ENCODE measurements at regions not wholly inside any gene's neighbourhood (a gene's known extent, or its start where the extent isn't known, plus 50 kb on each side); places are given as distances from the start of the nearest gene placed in this dataset.

DNA sequence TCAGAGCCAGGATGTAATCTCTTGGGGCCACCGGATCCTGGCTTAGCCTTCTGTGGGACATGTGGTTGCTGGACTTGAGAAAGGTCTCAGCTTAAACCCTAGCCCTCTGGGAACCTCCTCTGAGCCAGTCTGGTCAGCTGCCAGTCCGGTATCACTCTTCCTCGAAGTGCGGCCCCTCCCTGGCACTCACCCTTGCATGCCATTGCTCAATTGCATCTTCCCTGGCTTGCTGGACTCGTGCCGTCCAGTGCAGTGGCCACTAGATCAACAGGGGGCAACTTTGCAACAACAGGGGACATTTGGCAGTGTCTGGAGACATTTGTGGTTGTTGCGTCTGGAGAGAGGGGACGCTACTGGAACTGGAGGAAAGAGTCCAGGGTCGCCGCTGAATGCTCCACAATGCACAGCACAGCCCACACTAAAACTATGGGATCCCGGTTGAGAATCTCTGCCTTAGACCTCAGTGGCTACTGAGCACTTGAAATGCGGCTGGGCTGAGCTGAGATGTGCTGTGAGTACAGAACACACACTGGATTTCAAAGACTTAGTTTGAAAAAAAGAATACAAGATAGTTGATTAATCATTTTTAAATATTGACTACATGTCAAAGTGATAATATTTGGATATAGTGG, 152.1 kb downstream of the TFAP2C start:
- TF ChIP-seq, protein P1, sequence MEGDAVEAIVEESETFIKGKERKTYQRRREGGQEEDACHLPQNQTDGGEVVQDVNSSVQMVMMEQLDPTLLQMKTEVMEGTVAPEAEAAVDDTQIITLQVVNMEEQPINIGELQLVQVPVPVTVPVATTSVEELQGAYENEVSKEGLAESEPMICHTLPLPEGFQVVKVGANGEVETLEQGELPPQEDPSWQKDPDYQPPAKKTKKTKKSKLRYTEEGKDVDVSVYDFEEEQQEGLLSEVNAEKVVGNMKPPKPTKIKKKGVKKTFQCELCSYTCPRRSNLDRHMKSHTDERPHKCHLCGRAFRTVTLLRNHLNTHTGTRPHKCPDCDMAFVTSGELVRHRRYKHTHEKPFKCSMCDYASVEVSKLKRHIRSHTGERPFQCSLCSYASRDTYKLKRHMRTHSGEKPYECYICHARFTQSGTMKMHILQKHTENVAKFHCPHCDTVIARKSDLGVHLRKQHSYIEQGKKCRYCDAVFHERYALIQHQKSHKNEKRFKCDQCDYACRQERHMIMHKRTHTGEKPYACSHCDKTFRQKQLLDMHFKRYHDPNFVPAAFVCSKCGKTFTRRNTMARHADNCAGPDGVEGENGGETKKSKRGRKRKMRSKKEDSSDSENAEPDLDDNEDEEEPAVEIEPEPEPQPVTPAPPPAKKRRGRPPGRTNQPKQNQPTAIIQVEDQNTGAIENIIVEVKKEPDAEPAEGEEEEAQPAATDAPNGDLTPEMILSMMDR (IDR thresholded peaks at IDR 0.05) = no peak
- TF ChIP-seq ZFX (IDR thresholded peaks at IDR 0.05; ENCODE audit: borderline replicate concordance) = no peak

Measured in 22Rv1 (cell line).